DND-41 (cell line): ENCODE measurements at regions not wholly inside any gene's neighbourhood (a gene's known extent, or its start where the extent isn't known, plus 50 kb on each side); places are given as distances from the start of the nearest gene placed in this dataset.

Source experiments
- ATAC-seq: fragments of 200-7000 bp; cut with Tn5 transposase; 3 replicates; pipeline ENCODE4 v1.9.1; 2021; ENCODE audit warnings: low read depth; ENCODE audit not compliant: insufficient read depth
- DNase-seq: peaks from one replicate; pipeline ENCODE4 v3.0.0-alpha.2; 2020
- H2AFZ ChIP-seq: 2 replicates; pipeline ENCODE4 v1.6.0; 2012; ENCODE audit warnings: low read depth, low read length
- H3K27ac ChIP-seq: 2 replicates; pipeline ENCODE4 v1.5.1; 2012; ENCODE audit warnings: low read length, inconsistent platforms
- H3K27me3 ChIP-seq: fragments of 200-600 bp; sonication (generic); 2 replicates; pipeline ENCODE4 v1.6.0; 2012; ENCODE audit warnings: low read length, mild to moderate bottlenecking, inconsistent platforms; ENCODE audit not compliant: insufficient read depth, poor library complexity
- H3K36me3 ChIP-seq: 2 replicates; pipeline ENCODE4 v1.5.1; 2012; ENCODE audit warnings: low read length, inconsistent platforms; ENCODE audit not compliant: insufficient read depth
- H3K4me1 ChIP-seq: 2 replicates; pipeline ENCODE4 v1.5.1; 2012; ENCODE audit warnings: mild to moderate bottlenecking, low read length; ENCODE audit not compliant: insufficient read depth
- H3K4me2 ChIP-seq: 2 replicates; pipeline ENCODE4 v1.6.0; 2012; ENCODE audit warnings: mild to moderate bottlenecking, moderate library complexity, low read length, inconsistent platforms; ENCODE audit not compliant: insufficient read depth
- H3K4me3 ChIP-seq, 2 experiments: fragments of 200-600 bp in 1 of 2; shearing (Covaris generic) in 1 of 2; 2 replicates each; pipeline ENCODE4 v1.5.1; 2012 to 2016; ENCODE audit warnings: inconsistent platforms in 2 of 2, low read length in 2 of 2, mild to moderate bottlenecking in 2 of 2, low read depth in 1 of 2, moderate library complexity in 1 of 2
- H3K79me2 ChIP-seq: 2 replicates; pipeline ENCODE4 v1.6.0; 2012; ENCODE audit warnings: low read length, inconsistent platforms; ENCODE audit not compliant: insufficient read depth
- H3K9ac ChIP-seq: 2 replicates; pipeline ENCODE4 v1.6.0; 2012; ENCODE audit warnings: low read depth, mild to moderate bottlenecking, inconsistent platforms, low read length, moderate library complexity
- H3K9me3 ChIP-seq: 2 replicates; pipeline ENCODE4 v1.5.1; 2012; ENCODE audit warnings: low read length, moderate library complexity, mild to moderate bottlenecking, inconsistent platforms; ENCODE audit not compliant: insufficient read depth, severe bottlenecking
- H4K20me1 ChIP-seq: 2 replicates; pipeline ENCODE4 v1.6.0; 2012; ENCODE audit warnings: low read length; ENCODE audit not compliant: insufficient read depth
- CTCF ChIP-seq: IDR thresholded peaks from 2 replicates; pipeline ENCODE4 v1.5.1; 2012; ENCODE audit warnings: borderline replicate concordance, low read length, moderate library complexity, mild to moderate bottlenecking; ENCODE audit not compliant: poor library complexity, severe bottlenecking; ENCODE audit errors: extremely low read depth
- EZH2 ChIP-seq: IDR thresholded peaks from 3 replicates; pipeline ENCODE4 v1.6.1; 2012; ENCODE audit warnings: borderline replicate concordance, low read depth, mild to moderate bottlenecking, moderate library complexity, low read length, inconsistent platforms; ENCODE audit not compliant: severe bottlenecking

- Histone ChIP-seq H3K27ac (no peak overlapping the region), H3K79me2 (peaks cover 15% of the 10 kb centered on the region), H3K4me2 (no peak overlapping the region), H4K20me1 (no peaks in the 10 kb centered on the region), H3K9me3 (peaks cover 23% of the 10 kb centered on the region), H3K36me3 (peaks cover 56% of the 10 kb centered on the region), H3K4me1 (peaks cover 9% of the 10 kb centered on the region), H3K9ac (no peak overlapping the region), H3K4me3 (no peak overlapping the region), H3K27me3 (no peaks in the 10 kb centered on the region), H2AFZ (no peak overlapping the region)
- no peak for DNase-seq
- no peak for ATAC-seq
- TF ChIP-seq EZH2 = no peak
Observed at GRCh38 chr2:856041-856440, 94.6 kb upstream of the SNTG2 start.

GRCh38 chr2:855177-855576, 95.5 kb upstream of the SNTG2 start:
- no peak; the same call in 2 of the 3 replicates for ATAC-seq
- Histone ChIP-seq H3K4me2 (no peak overlapping the region), H4K20me1 (no peaks in the 10 kb centered on the region), H3K9ac (no peak overlapping the region), H3K79me2 (peaks cover 15% of the 10 kb centered on the region), H3K36me3 (peaks cover 64% of the 10 kb centered on the region), H3K27me3 (no peaks in the 10 kb centered on the region), H3K4me1 (peaks cover 12% of the 10 kb centered on the region), H3K27ac (peak overlapping the region; percentile 56), H3K9me3 (peaks cover 32% of the 10 kb centered on the region), H3K4me3 (peak overlapping the region in 1 of 2 experiments; percentile 3; a peak in 1 of 4 replicates), H2AFZ (no peak overlapping the region)
- TF ChIP-seq CTCF = no peak
- no peak for TF ChIP-seq EZH2
- peak; percentile 47 for DNase-seq

GRCh38 chr2:854460-854859, 96.2 kb upstream of the SNTG2 start:
- Histone ChIP-seq H3K4me3 (no peak overlapping the region), H3K9ac (no peak overlapping the region), H4K20me1 (no peaks in the 10 kb centered on the region), H2AFZ (no peak overlapping the region), H3K4me1 (peaks cover 12% of the 10 kb centered on the region), H3K36me3 (peaks cover 67% of the 10 kb centered on the region), H3K9me3 (peaks cover 33% of the 10 kb centered on the region), H3K4me2 (no peak overlapping the region), H3K79me2 (peaks cover 15% of the 10 kb centered on the region), H3K27me3 (no peaks in the 10 kb centered on the region), H3K27ac (no peak overlapping the region)
- DNase-seq (no peak), ATAC-seq (no peak)
- TF ChIP-seq CTCF = peak; percentile 51
- TF ChIP-seq EZH2 = no peak

GRCh38 chr2:853203-853870, 97.3 kb upstream of the SNTG2 start:
- Histone ChIP-seq H2AFZ (no peak overlapping the region), H3K4me3 (no peak overlapping the region), H3K9me3 (peaks cover 36% of the 10 kb centered on the region), H3K79me2 (peaks cover 15% of the 10 kb centered on the region), H3K27me3 (no peaks in the 10 kb centered on the region), H3K4me2 (no peak overlapping the region), H3K36me3 (peaks cover 67% of the 10 kb centered on the region), H3K27ac (peak overlapping the region; percentile 12), H3K4me1 (peaks cover 12% of the 10 kb centered on the region), H4K20me1 (no peaks in the 10 kb centered on the region), H3K9ac (no peak overlapping the region)
- no peak for DNase-seq
- TF ChIP-seq EZH2 (no peak), CTCF (no peak)
- no peak for ATAC-seq
